NCI-H524 treated with DMSO at 0.1 percent for 48 hours (cell line): ENCODE measurements at regions not wholly inside any gene's neighbourhood (a gene's known extent, or its start where the extent isn't known, plus 50 kb on each side); places are given as distances from the start of the nearest gene placed in this dataset.

Experiments used
- DNase-seq: peaks from one replicate; lab custom pipeline; 2025; lab: John Stamatoyannopoulos, UW

DNA sequence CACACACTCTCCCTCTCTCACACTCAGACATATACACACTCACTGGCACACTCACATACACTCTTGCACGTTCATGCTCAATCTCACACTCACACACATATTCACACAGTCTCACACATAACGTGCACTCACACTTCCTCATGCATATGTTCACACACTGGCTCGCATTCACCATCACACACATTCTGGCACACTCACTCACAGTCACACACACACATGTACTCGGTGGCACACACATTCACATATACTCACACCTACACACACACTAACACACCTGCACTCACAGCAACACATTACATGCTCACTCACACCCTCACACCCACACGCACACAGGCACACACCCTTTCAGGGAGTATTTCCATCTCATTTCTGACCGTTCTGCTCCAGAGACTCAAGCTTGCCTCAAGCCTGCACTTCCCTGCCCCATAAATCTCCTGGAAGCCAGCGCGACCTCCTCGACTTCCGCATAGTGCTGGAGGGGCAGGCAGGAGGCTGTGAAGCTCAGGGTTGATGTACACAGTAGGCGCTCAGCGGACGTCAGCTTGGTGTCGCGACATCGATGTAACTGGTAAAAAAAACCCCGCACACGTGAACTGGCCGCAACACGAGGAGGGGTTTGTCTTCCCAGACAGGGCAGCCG is 66.7 kb upstream of the FOXF1 start:
- DNase-seq: no peak

DNA sequence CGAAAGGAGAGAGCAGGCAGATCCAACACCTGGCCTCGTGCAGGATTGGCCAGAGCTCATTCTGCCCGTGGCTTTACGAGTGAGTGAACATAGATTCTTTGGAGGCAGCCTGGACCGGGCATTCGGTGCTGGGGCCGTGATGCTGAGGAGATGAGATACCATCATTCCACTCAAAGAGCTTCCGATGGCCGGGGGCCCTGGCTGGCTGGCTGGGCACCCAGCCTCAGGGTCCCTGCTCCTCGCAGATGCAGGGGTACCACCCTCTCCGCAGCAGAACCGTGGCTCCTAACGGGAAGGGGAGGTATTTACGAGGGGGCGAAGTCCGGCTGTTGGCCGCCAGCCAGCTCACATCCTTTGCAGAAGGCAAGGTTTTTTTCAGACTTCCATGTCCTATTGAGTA is 66.1 kb upstream of the FOXF1 start:
- DNase-seq: no peak

DNA sequence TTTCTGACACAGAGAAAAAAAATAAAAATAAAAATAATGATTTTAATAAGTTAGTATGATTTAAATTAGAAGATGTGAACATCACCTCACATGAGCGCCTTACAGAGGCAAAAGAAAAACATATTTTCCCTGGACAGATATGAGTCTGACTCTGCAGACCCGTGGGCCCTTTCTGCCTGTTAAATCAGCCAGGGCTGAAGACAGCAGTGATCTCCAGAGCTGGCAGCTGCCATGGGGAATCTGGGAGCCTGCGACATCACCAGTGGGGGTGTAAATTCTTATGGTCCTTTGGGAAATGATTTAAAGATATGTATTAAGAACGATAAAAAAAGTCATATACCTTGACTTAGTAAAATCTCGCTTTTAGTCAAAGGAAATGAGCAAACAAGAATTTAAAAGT is 65.7 kb upstream of the FOXF1 start:
- no peak for DNase-seq

DNA sequence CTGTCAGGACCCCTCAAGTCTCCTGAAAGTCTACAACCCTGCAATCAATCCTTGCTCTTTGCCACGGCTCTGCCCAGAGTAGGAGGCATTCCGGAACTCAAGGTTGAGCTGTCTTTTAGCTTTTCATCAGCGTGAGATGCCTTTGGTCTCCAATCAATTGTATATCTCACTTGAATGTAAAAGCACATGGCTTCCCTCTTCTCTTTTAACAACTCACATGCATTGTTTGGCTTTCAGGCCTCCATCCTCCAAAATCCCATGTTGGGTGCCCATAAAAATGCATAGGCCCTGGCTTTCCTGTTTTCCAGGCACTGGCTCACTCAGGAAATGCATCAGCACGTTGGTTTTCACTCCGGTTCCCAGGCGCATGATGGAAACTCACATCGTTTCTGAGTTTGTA is 64.0 kb upstream of the FOXF1 start:
- DNase-seq: no peak

DNA sequence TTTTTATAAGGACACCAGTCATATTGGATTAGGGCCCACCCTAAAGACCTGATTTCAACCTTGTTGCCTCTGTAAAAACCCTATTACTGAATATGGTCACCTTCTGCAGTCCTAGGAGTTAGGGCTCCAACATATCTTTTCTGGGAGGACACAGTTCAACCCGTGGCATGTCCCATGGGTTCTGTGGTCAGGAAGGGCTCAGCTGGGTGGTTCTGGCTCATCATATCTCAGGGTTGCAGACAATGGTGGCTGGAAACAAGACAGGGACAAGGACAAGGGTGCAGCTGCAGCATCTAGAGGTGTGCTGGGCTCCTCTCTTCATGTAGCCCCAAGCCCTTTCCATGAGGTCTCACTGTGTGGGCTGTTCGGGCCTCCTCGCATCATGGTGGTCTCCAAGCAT is 63.1 kb upstream of the FOXF1 start:
- DNase-seq: no peak

DNA sequence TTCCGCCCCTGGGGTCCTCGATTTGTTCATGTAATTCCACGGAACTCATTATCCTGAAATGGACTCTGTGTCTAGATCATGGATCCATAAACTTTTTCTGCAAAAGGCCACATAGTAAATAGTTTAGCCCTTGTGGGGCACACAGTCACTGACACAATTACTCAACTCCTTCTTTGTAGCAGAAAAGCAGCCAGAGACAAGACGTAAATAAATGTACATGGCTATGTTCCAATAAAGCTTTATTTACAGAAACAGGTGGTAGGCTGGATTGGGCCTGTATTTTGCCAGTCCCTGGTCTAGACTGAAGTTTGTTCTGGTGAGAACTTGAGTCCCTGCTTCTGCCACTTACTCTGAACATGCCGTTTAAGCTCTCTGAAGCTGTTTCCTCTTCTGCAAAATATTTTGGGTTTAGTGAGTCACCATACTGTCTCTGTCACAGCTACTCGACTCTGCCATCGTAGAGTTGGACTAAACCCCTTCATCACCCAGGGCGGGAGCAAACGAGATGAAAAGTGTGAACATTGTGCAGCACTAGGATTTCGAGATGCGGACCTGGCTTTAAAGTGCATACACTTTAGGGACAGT is 61.9 kb upstream of the FOXF1 start:
- no peak for DNase-seq

DNA sequence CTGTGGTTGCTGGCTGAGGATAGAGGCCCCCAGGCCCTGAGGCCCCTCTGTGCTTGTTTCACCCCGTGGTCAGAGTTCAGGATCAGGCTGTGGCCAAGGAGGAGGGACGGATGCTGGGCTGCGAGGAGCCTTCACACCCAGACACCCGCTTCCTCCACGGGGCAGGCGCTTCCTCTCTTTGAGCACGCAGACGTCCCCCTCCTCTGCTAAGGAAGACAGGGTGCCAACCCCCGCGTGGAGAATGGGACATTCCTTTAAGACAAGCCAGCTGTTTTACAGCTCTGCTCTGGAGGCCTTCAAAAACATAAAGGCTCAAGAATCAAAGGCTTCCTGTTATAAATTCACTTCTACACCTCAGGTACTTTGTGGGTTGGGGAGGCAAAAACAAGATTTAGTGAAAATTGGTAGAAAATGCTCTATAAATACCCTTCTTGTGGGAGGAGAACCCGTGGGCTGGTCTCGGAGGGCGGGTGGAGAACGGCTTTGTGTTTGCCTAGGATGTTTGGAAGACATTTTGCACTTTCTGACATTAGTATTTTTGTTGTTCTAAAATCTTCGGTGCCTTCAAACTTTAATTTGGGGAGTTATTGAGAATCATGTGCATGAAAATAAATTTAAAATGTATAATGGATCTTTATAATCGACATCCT is 60.8 kb upstream of the FOXF1 start:
- DNase-seq: no peak

DNA sequence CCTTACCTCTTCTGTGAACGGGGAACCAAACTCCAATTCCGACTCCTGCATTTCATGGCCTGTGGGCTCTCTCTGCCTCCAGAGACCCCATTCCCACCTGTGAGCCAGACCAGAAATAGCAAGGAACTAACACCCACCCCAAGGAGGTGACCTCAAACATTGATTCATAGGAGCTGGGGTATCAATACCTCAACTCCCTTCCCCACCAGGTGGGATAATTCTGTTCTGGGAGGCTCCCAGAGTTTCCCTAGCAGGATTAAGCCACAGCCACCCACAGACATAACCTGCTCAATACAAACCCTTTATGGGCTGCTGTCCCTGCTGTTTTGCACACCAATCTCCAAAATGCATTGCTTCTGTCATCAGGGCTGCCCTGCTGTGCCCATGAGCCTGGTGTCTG is 59.6 kb upstream of the FOXF1 start:
- DNase-seq: no peak

DNA sequence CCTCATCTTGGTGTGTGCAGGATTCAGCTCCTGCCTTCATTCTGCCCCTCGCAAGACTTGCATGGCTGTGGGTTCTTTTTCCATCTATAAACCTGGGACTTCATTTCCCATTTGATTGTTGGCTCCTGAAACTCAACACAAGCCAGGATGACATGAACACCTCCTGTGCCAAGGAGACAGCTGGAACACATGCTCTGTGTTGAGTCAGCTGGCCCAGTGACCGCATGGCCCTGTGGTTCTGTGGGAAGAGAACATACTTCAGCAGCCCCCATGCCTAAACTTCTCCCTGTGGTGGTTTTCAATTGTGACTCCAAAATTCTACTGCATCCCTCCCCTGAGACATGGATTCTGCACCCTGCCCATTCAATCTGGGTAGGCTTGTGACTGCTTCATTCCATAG is 57.9 kb upstream of the FOXF1 start:
- no peak for DNase-seq

DNA sequence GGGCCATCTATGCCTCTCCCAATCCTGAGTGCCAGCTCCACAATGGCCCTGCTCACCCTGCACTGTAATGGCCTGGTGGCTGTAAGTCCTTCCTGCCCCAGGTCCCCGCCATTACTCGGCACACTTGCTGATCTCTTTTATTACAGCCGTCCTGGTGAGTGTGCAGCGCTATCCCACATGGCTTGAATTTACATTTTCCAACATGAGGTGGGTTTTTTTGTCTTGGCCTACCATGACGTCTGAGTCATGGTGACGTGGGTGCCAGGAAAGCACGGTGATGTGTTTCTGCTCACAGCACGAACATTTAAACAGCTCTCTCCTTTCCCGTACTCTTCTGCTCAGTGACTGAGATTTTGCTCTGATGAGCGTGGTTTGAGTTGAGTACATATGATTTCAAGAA is 55.2 kb upstream of the FOXF1 start:
- no peak for DNase-seq

DNA sequence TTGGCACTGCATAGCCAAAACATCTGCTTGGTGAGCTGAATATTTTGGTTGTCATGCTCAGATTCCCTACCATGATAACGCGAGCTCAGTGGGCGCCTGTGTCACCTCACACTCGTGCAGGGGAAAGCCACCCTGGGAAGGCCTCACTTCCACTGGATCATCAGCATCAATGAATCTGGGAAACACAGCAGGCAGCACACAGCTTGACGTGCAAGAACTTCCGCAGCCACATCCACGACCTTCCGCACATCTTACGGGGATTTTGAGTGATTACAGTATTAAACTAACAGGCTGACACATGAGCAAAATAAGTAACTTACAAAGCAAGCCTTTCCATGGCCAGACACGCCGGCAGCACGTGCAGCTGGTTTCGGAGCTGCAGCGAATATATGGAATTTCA is 54.7 kb upstream of the FOXF1 start:
- no peak for DNase-seq

DNA sequence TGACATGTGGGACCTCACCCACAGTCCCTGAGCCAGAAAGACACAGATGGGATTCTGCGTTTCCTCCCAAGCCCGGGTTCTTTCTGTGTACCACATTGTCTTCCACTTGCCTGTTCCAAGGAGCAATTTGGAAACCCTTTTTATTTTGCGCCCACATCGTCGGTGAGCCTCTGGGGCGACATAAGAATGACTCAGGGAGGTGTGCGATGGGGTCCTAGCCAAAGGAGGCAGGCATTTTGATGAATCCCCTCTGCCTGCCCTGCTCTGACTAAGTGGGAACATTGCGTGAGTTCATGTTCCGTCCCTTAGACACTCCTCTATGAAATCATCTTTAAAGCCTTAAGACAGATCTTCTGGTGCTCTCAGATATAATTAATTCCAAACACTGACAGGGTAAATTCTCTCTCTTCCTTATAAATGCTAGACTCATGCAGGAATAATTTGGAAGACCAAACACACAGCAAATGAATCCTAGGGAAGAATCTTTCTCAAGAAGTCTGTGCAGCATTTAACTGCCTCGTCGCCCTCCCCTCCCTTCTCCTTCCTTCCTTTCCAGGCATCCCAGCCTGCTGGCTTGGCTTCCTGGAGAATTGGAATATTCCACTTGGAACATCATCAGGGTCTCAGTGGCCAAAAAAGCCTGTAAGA is 52.7 kb upstream of the FOXF1 start:
- DNase-seq: no peak

DNA sequence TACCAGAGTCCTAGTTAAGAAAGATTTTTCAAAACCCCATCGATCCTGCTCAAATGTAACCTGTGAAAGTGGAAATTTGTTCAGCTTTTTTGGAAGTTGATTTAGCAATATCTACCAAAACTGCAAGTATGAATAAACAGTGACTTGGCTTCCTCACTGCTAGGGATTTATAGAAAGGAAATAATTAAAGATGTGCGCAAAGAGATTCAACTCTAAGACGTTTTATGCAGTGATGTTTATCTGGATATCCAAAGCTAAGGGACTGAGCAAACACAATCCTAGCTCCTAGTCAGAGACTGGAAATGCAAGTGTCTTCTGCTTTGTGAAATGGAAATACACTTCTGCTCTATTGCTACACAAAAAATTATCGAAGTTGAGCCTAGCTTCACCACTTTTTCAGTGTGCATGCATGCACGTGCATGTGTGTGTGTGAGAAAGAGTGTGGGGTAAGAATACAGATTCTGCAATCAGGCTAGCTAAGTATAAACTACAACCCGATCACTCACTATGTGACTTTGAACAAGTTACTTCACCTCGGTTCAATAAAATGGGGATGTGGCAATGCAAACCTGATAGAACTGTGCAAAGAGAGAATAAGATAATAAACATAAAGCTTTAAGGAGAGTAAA is 52.1 kb upstream of the FOXF1 start:
- DNase-seq: no peak

DNA sequence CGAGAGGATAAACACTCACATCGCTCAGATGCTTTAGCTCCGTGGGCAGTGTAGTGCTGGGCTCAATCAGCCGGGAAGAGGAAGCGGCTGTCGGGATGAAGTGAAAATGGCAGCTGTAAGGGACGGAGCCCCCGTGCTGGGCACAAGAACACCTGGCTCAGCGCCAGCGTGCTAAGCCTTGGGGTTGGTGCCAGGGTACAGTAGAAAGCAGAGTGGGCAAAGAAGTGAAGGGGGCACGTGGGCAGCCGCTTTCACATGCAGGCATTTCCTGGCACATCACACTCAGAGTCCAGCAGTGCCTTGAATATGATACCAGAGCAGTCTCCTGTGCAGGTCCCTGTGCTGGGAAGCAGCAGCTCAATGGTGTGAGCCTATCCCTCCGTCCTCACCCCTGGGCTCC is 51.1 kb upstream of the FOXF1 start:
- no peak for DNase-seq
